HL-60 (cell line): ENCODE measurements at regions not wholly inside any gene's neighbourhood (a gene's known extent, or its start where the extent isn't known, plus 50 kb on each side); places are given as distances from the start of the nearest gene placed in this dataset.

ENCODE experiments used
- CTCF ChIP-seq: IDR thresholded peaks from one replicate; pipeline ENCODE4 v1.5.1; 2011; ENCODE audit warnings: low read length, control low read depth, inconsistent platforms; ENCODE audit not compliant: insufficient read depth
- POLR2AphosphoS5 ChIP-seq: IDR thresholded peaks from 2 replicates; pipeline ENCODE4 v1.6.1; 2012; ENCODE audit warnings: low read depth

DNA sequence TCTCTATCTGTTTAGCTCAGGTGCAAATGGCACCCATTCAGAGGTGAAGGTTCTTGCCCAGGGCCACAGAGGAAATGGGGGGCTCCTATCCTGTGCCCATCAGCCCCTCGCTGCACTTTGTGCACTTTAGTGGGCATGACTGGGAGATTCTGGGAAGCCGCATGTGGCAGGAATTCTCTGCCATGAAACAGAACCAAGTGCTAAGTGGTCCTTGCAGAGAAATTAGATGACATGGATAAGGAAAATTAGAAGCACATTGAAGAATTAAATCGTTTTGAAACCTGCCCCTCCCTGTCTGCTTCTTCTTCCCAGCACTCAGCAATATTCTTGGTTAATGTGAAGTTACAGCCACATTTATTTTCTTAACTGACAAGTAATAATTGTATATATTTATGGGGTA lies 185.2 kb upstream of the RTL1 start:
- TF ChIP-seq CTCF (no peak), POLR2AphosphoS5 (no peak)
